Dermis blood vessel endothelial cell (primary cell): ENCODE measurements at regions not wholly inside any gene's neighbourhood (a gene's known extent, or its start where the extent isn't known, plus 50 kb on each side); places are given as distances from the start of the nearest gene placed in this dataset.

ENCODE experiments used
- DNase-seq: peaks from one replicate; pipeline ENCODE4 v3.0.0; 2010

GRCh38 chr5:72007336-72008111 is 99.8 kb upstream of the MAP1B start:
- no peak for DNase-seq

GRCh38 chr5:72009280-72009679 is 98.0 kb upstream of the MAP1B start:
- DNase-seq: no peak

GRCh38 chr5:72010430-72010829 is 96.8 kb upstream of the MAP1B start:
- DNase-seq: no peak

GRCh38 chr5:72012906-72013305 is 94.4 kb upstream of the MAP1B start:
- DNase-seq: no peak

- DNase-seq: peak; percentile 3
Measured at GRCh38 chr5:72013766-72014624, 93.3 kb upstream of the MAP1B start.

- peak; percentile 10 for DNase-seq
Measured at GRCh38 chr5:72015103-72015548, 92.1 kb upstream of the MAP1B start.

- DNase-seq: peak; percentile 69
Measured at GRCh38 chr5:72018143-72018803, 89.0 kb upstream of the MAP1B start.

GRCh38 chr5:72020161-72020983 is 86.9 kb upstream of the MAP1B start:
- no peak for DNase-seq

- DNase-seq: no peak
Measured at GRCh38 chr5:72021651-72022357, 85.5 kb upstream of the MAP1B start.

GRCh38 chr5:72028382-72028781 is 78.9 kb upstream of the MAP1B start:
- DNase-seq: no peak

- DNase-seq: no peak
Measured at GRCh38 chr5:72030237-72030636, 77.0 kb upstream of the MAP1B start.

- DNase-seq: no peak
Measured at GRCh38 chr5:72032788-72033187, 74.5 kb upstream of the MAP1B start.

GRCh38 chr5:72034770-72035169 is 72.5 kb upstream of the MAP1B start:
- DNase-seq: no peak

GRCh38 chr5:72035831-72036230 is 71.4 kb upstream of the MAP1B start:
- DNase-seq: no peak

GRCh38 chr5:72036951-72037350 is 70.3 kb upstream of the MAP1B start:
- peak; percentile 28 for DNase-seq

GRCh38 chr5:72040513-72040912 is 66.8 kb upstream of the MAP1B start:
- no peak for DNase-seq

- DNase-seq: no peak
Measured at GRCh38 chr5:72041654-72042053, 65.6 kb upstream of the MAP1B start.

GRCh38 chr5:72042097-72042496 is 65.2 kb upstream of the MAP1B start:
- no peak for DNase-seq

GRCh38 chr5:72045692-72046091 is 61.6 kb upstream of the MAP1B start:
- DNase-seq: no peak

GRCh38 chr5:72046106-72046505 is 61.2 kb upstream of the MAP1B start:
- no peak for DNase-seq

- DNase-seq: no peak
Measured at GRCh38 chr5:72055636-72056035, 51.6 kb upstream of the MAP1B start.
